Body of pancreas (tissue), 4 donors: ENCODE measurements at regions not wholly inside any gene's neighbourhood (a gene's known extent, or its start where the extent isn't known, plus 50 kb on each side); places are given as distances from the start of the nearest gene placed in this dataset.

ENCODE experiments used
- POLR2A ChIP-seq, 3 donors: fragments of 450-650 bp; IDR thresholded peaks; one replicate each; pipeline ENCODE4 v1.6.1; 2016; ENCODE audit warnings: antibody characterized with exemption in 3 of 3, mild to moderate bottlenecking in 2 of 3
- TF ChIP-seq, protein P1 (sequence below), 7 experiments: fragments of 450-650 bp in 4 of 7; fragments of 200-600 bp in 3 of 7; sonication (generic) in 3 of 7; IDR thresholded peaks; one replicate each; pipeline ENCODE4 v1.5.1; 2016 to 2019; ENCODE audit warnings: antibody characterized with exemption in 7 of 7

DNA sequence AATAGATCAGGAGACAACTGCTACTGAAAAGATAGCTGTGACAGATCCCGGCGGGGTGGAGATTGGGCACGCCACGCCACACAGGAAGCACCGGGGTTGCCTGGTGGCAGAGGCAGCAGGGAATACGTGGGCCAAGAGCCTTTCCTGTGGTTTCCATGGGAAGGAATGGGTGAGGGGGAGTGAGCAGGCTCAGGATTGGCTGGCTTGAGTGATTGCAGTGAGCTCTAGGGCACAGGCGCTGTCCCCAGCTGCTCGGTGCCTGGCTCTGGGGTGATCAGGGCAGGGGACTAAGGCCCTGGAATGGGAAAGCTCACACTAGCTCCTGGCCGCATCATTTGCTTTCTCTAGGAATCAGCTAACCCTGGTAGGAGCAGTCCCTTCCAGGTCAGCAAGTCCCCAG lies 166.1 kb downstream of the USP12 start:
- TF ChIP-seq, protein P1, sequence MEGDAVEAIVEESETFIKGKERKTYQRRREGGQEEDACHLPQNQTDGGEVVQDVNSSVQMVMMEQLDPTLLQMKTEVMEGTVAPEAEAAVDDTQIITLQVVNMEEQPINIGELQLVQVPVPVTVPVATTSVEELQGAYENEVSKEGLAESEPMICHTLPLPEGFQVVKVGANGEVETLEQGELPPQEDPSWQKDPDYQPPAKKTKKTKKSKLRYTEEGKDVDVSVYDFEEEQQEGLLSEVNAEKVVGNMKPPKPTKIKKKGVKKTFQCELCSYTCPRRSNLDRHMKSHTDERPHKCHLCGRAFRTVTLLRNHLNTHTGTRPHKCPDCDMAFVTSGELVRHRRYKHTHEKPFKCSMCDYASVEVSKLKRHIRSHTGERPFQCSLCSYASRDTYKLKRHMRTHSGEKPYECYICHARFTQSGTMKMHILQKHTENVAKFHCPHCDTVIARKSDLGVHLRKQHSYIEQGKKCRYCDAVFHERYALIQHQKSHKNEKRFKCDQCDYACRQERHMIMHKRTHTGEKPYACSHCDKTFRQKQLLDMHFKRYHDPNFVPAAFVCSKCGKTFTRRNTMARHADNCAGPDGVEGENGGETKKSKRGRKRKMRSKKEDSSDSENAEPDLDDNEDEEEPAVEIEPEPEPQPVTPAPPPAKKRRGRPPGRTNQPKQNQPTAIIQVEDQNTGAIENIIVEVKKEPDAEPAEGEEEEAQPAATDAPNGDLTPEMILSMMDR (IDR thresholded peaks at IDR 0.05): no peak
- TF ChIP-seq POLR2A (IDR thresholded peaks at IDR 0.05): no peak
